Astrocyte (in vitro differentiated cells and primary cell): ENCODE measurements at regions not wholly inside any gene's neighbourhood (a gene's known extent, or its start where the extent isn't known, plus 50 kb on each side); places are given as distances from the start of the nearest gene placed in this dataset.

Experiments
- DNase-seq: peaks from one replicate; pipeline ENCODE4 v3.0.0-alpha.2; 2010; ENCODE audit warnings: low read depth
- FAIRE-seq: peaks from 2 replicates; lab custom pipeline; 2011; peaks lifted over from hg19 to GRCh38; lab: Jason Lieb, UNC
- H2AFZ ChIP-seq: 2 replicates; pipeline ENCODE4 v1.6.0; 2012; ENCODE audit warnings: low read depth, low read length, inconsistent platforms
- H3K27ac ChIP-seq: 2 replicates; pipeline ENCODE4 v1.5.1; 2011; ENCODE audit warnings: low read depth, low read length, inconsistent platforms
- H3K27me3 ChIP-seq: 2 replicates; pipeline ENCODE4 v1.6.0; 2011; ENCODE audit warnings: low read length, inconsistent platforms; ENCODE audit not compliant: insufficient read depth
- H3K36me3 ChIP-seq: 2 replicates; pipeline ENCODE4 v1.5.1; 2011; ENCODE audit warnings: low read length, inconsistent platforms; ENCODE audit not compliant: insufficient read depth
- H3K4me1 ChIP-seq: 2 replicates; pipeline ENCODE4 v1.5.1; 2011; ENCODE audit warnings: low read length, inconsistent platforms; ENCODE audit not compliant: insufficient read depth
- H3K4me2 ChIP-seq: 2 replicates; pipeline ENCODE4 v1.6.0; 2012; ENCODE audit warnings: low read length, inconsistent platforms
- H3K4me3 ChIP-seq: 2 replicates; pipeline ENCODE4 v1.5.1; 2011; ENCODE audit warnings: low read depth, mild to moderate bottlenecking, low read length, inconsistent platforms; ENCODE audit not compliant: insufficient read depth
- H3K79me2 ChIP-seq: 2 replicates; pipeline ENCODE4 v1.6.0; 2012; ENCODE audit warnings: mild to moderate bottlenecking, low read length, inconsistent platforms; ENCODE audit not compliant: insufficient read depth
- H3K9ac ChIP-seq: 2 replicates; pipeline ENCODE4 v1.6.0; 2012; ENCODE audit warnings: mild to moderate bottlenecking, low read length, inconsistent platforms
- H3K9me3 ChIP-seq: 2 replicates; pipeline ENCODE4 v1.5.1; 2012; ENCODE audit warnings: low read depth, mild to moderate bottlenecking, low read length, inconsistent platforms; ENCODE audit not compliant: insufficient read depth
- H4K20me1 ChIP-seq: 2 replicates; pipeline ENCODE4 v1.6.0; 2012; ENCODE audit warnings: low read length, inconsistent platforms; ENCODE audit not compliant: insufficient read depth
- H3K27ac Mint-ChIP-seq: one replicate; pipeline ENCODE4 v1.8.0; 2021; ENCODE audit warnings: mild to moderate bottlenecking, mixed read lengths; ENCODE audit not compliant: unreplicated experiment
- H3K27me3 Mint-ChIP-seq: one replicate; pipeline ENCODE4 v1.8.0; 2021; ENCODE audit warnings: low read depth, mixed read lengths; ENCODE audit not compliant: unreplicated experiment
- H3K36me3 Mint-ChIP-seq: one replicate; pipeline ENCODE4 v1.8.0; 2021; ENCODE audit warnings: low read depth, mixed read lengths; ENCODE audit not compliant: unreplicated experiment
- H3K4me1 Mint-ChIP-seq: one replicate; pipeline ENCODE4 v1.8.0; 2021; ENCODE audit warnings: low read depth, mixed read lengths; ENCODE audit not compliant: unreplicated experiment
- H3K4me3 Mint-ChIP-seq: one replicate; pipeline ENCODE4 v1.8.0; 2021; ENCODE audit warnings: mild to moderate bottlenecking, moderate library complexity, mixed read lengths; ENCODE audit not compliant: unreplicated experiment
- H3K9me3 Mint-ChIP-seq: one replicate; pipeline ENCODE4 v1.8.0; 2021; ENCODE audit warnings: mild to moderate bottlenecking, mixed read lengths; ENCODE audit not compliant: unreplicated experiment
- EZH2 ChIP-seq: IDR thresholded peaks from 2 replicates; pipeline ENCODE4 v1.6.1; 2012; ENCODE audit warnings: mild to moderate bottlenecking, low read length, inconsistent platforms; ENCODE audit not compliant: insufficient read depth
- TF ChIP-seq, protein P1 (sequence below): IDR thresholded peaks from 2 replicates; pipeline ENCODE4 v1.5.1; 2011; ENCODE audit warnings: low read depth, mild to moderate bottlenecking, inconsistent platforms, low read length, moderate library complexity; ENCODE audit not compliant: insufficient read depth

- Mint-ChIP-seq H3K4me3 (no peak overlapping the region), H3K27me3 (peaks cover 5% of the 10 kb centered on the region), H3K36me3 (no peaks in the 10 kb centered on the region), H3K27ac (no peak overlapping the region), H3K4me1 (no peaks in the 10 kb centered on the region), H3K9me3 (peaks cover 3% of the 10 kb centered on the region)
- TF ChIP-seq EZH2, result no peak
- TF ChIP-seq, protein P1, sequence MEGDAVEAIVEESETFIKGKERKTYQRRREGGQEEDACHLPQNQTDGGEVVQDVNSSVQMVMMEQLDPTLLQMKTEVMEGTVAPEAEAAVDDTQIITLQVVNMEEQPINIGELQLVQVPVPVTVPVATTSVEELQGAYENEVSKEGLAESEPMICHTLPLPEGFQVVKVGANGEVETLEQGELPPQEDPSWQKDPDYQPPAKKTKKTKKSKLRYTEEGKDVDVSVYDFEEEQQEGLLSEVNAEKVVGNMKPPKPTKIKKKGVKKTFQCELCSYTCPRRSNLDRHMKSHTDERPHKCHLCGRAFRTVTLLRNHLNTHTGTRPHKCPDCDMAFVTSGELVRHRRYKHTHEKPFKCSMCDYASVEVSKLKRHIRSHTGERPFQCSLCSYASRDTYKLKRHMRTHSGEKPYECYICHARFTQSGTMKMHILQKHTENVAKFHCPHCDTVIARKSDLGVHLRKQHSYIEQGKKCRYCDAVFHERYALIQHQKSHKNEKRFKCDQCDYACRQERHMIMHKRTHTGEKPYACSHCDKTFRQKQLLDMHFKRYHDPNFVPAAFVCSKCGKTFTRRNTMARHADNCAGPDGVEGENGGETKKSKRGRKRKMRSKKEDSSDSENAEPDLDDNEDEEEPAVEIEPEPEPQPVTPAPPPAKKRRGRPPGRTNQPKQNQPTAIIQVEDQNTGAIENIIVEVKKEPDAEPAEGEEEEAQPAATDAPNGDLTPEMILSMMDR, result no peak
- no peak overlapping the region for H3K4me2 ChIP-seq
- no peaks in the 10 kb centered on the region for H3K4me1 ChIP-seq
- no peak overlapping the region for H3K9ac ChIP-seq
- no peaks in the 10 kb centered on the region for H3K79me2 ChIP-seq
- H3K27me3 ChIP-seq, result no peaks in the 10 kb centered on the region
- no peaks in the 10 kb centered on the region for H3K9me3 ChIP-seq
- no peak overlapping the region for H2AFZ ChIP-seq
- H3K27ac ChIP-seq, result no peak overlapping the region
- no peaks in the 10 kb centered on the region for H4K20me1 ChIP-seq
- DNase-seq (no peak), FAIRE-seq (no peak)
- no peaks in the 10 kb centered on the region for H3K36me3 ChIP-seq
- H3K4me3 ChIP-seq, result no peak overlapping the region
Measured at GRCh38 chr4:38523524-38524448, 140.2 kb upstream of the KLF3 start.

- no peak overlapping the region for H3K27ac Mint-ChIP-seq
- no peaks in the 10 kb centered on the region for H3K9me3 Mint-ChIP-seq
- H3K4me1 Mint-ChIP-seq, result no peaks in the 10 kb centered on the region
- Histone ChIP-seq H3K4me1 (no peaks in the 10 kb centered on the region), H3K9me3 (no peaks in the 10 kb centered on the region), H3K4me2 (no peak overlapping the region), H3K27ac (no peak overlapping the region), H4K20me1 (no peaks in the 10 kb centered on the region), H3K36me3 (no peaks in the 10 kb centered on the region), H2AFZ (no peak overlapping the region), H3K4me3 (no peak overlapping the region), H3K27me3 (no peaks in the 10 kb centered on the region), H3K9ac (no peak overlapping the region), H3K79me2 (no peaks in the 10 kb centered on the region)
- no peak for TF ChIP-seq EZH2
- TF ChIP-seq, protein P1, result no peak
- H3K4me3 Mint-ChIP-seq, result no peak overlapping the region
- H3K36me3 Mint-ChIP-seq, result no peaks in the 10 kb centered on the region
- FAIRE-seq (no peak), DNase-seq (no peak)
- peaks cover 5% of the 10 kb centered on the region for H3K27me3 Mint-ChIP-seq
Measured at GRCh38 chr4:38526412-38526811, 137.6 kb upstream of the KLF3 start.
